GM23338 (cell line): ENCODE measurements at regions not wholly inside any gene's neighbourhood (a gene's known extent, or its start where the extent isn't known, plus 50 kb on each side); places are given as distances from the start of the nearest gene placed in this dataset.

Experiments used
- ATAC-seq: fragments of 200-7000 bp; cut with Tn5 transposase; 3 replicates; pipeline ENCODE4 v1.9.1; 2020
- DNase-seq: peaks from one replicate; pipeline ENCODE4 v3.0.0-alpha.2; 2015; ENCODE audit warnings: low spot score
- H2AFZ ChIP-seq: fragments of 200-600 bp; sonication (generic); 2 replicates; pipeline ENCODE4 v1.8.0; 2016; ENCODE audit warnings: antibody characterized with exemption, mild to moderate bottlenecking, moderate library complexity
- H3F3A ChIP-seq: fragments of 200-600 bp; sonication (generic); replicated peaks from 2 replicates; pipeline ENCODE4 v1.8.0; 2017; ENCODE audit warnings: antibody characterized with exemption, mixed run types, low read depth
- H3K27ac ChIP-seq: fragments of 200-600 bp; sonication (generic); 2 replicates; pipeline ENCODE4 v1.6.1; 2016; ENCODE audit warnings: low read depth
- H3K27me3 ChIP-seq: fragments of 200-600 bp; sonication (generic); 2 replicates; pipeline ENCODE4 v1.8.0; 2016; ENCODE audit warnings: mild to moderate bottlenecking, mixed run types, moderate library complexity; ENCODE audit not compliant: insufficient read depth
- H3K36me3 ChIP-seq: fragments of 200-600 bp; sonication (generic); 2 replicates; pipeline ENCODE4 v1.8.0; 2016; ENCODE audit warnings: mild to moderate bottlenecking; ENCODE audit not compliant: insufficient read depth
- H3K4me1 ChIP-seq: fragments of 200-600 bp; sonication (generic); 2 replicates; pipeline ENCODE4 v1.8.0; 2016; ENCODE audit warnings: mild to moderate bottlenecking, moderate library complexity; ENCODE audit not compliant: insufficient read depth
- H3K4me2 ChIP-seq: fragments of 200-600 bp; sonication (generic); 2 replicates; pipeline ENCODE4 v1.7.1; 2017; ENCODE audit warnings: mixed run types
- H3K4me3 ChIP-seq: fragments of 200-600 bp; sonication (generic); 2 replicates; pipeline ENCODE4 v1.6.1; 2016; ENCODE audit warnings: mixed run types
- H3K79me2 ChIP-seq: fragments of 200-600 bp; sonication (generic); replicated peaks from 2 replicates; pipeline ENCODE4 v1.8.0; 2017; ENCODE audit warnings: mild to moderate bottlenecking; ENCODE audit not compliant: insufficient read depth
- H3K9me2 ChIP-seq: fragments of 200-600 bp; sonication (generic); 2 replicates; pipeline ENCODE4 v1.8.0; 2017; ENCODE audit not compliant: insufficient read depth
- H4K20me1 ChIP-seq: fragments of 200-600 bp; sonication (generic); replicated peaks from 2 replicates; pipeline ENCODE4 v1.8.0; 2017; ENCODE audit warnings: mild to moderate bottlenecking; ENCODE audit not compliant: insufficient read depth
- H3K27ac Mint-ChIP-seq: 2 replicates; pipeline ENCODE4 v1.8.0; 2020; ENCODE audit warnings: inconsistent platforms, mild to moderate bottlenecking, moderate library complexity, mixed read lengths
- H3K27me3 Mint-ChIP-seq: 3 replicates; pipeline ENCODE4 v1.8.0; 2022; ENCODE audit warnings: low read depth, mild to moderate bottlenecking, moderate library complexity, mixed read lengths, inconsistent platforms; ENCODE audit not compliant: insufficient read depth, poor library complexity
- H3K36me3 Mint-ChIP-seq: 3 replicates; pipeline ENCODE4 v1.8.0; 2021; ENCODE audit warnings: low read depth, mild to moderate bottlenecking, inconsistent platforms, moderate library complexity, mixed read lengths
- H3K4me1 Mint-ChIP-seq: 3 replicates; pipeline ENCODE4 v1.8.0; 2020; ENCODE audit warnings: mild to moderate bottlenecking, inconsistent platforms, mixed read lengths
- H3K4me3 Mint-ChIP-seq: 3 replicates; pipeline ENCODE4 v1.8.0; 2021; ENCODE audit warnings: moderate library complexity, mild to moderate bottlenecking, inconsistent platforms, mixed read lengths
- H3K9me3 Mint-ChIP-seq: 3 replicates; pipeline ENCODE4 v1.8.0; 2020; ENCODE audit warnings: moderate library complexity, mild to moderate bottlenecking, inconsistent platforms, mixed read lengths
- CREB1 ChIP-seq: fragments of 250-450 bp; sonication (Bioruptor Pico); IDR thresholded peaks from 2 replicates; pipeline ENCODE4 v1.5.0; 2020; ENCODE audit warnings: low read depth, mild to moderate bottlenecking, moderate library complexity
- EZH2 ChIP-seq: fragments of 200-600 bp; sonication (generic); IDR thresholded peaks from one replicate; pipeline ENCODE4 v1.8.0; 2017; ENCODE audit warnings: antibody characterized with exemption, mild to moderate bottlenecking, low read depth; ENCODE audit not compliant: unreplicated experiment
- EZH2phosphoT487 ChIP-seq: fragments of 200-600 bp; sonication (generic); IDR thresholded peaks from one replicate; pipeline ENCODE4 v1.8.1; 2018; ENCODE audit warnings: antibody characterized with exemption; ENCODE audit not compliant: unreplicated experiment
- JUNB ChIP-seq: IDR thresholded peaks from one replicate; pipeline ENCODE4 v1.6.1; 2016; ENCODE audit warnings: antibody characterized with exemption; ENCODE audit not compliant: unreplicated experiment
- NANOG ChIP-seq: IDR thresholded peaks from 2 replicates; pipeline ENCODE4 v1.6.1; 2016; ENCODE audit warnings: antibody characterized with exemption, borderline replicate concordance
- POLR2AphosphoS5 ChIP-seq: IDR thresholded peaks from 2 replicates; pipeline ENCODE4 v1.6.1; 2016; ENCODE audit warnings: antibody characterized with exemption, low read depth
- STAT1 ChIP-seq: IDR thresholded peaks from one replicate; pipeline ENCODE4 v1.6.1; 2016; ENCODE audit warnings: antibody characterized with exemption; ENCODE audit not compliant: unreplicated experiment
- ZNF114 ChIP-seq: fragments of 250-450 bp; sonication (Bioruptor Pico); IDR thresholded peaks from 2 replicates; pipeline ENCODE4 v1.5.0; 2020; ENCODE audit warnings: mild to moderate bottlenecking, moderate library complexity
- ZNF331 ChIP-seq: fragments of 250-450 bp; sonication (Bioruptor Pico); IDR thresholded peaks from 2 replicates; pipeline ENCODE4 v1.5.0; 2020; ENCODE audit warnings: low read depth, mild to moderate bottlenecking, moderate library complexity
- TF ChIP-seq, protein P1 (sequence below): IDR thresholded peaks from one replicate; pipeline ENCODE4 v1.6.1; 2018; ENCODE audit warnings: antibody characterized with exemption; ENCODE audit not compliant: unreplicated experiment
- TF ChIP-seq, protein P2 (sequence below): IDR thresholded peaks from 2 replicates; pipeline ENCODE4 v1.6.1; 2016; ENCODE audit warnings: antibody characterized with exemption
- TF ChIP-seq, protein P3 (sequence below): fragments of 250-450 bp; sonication (Bioruptor Pico); IDR thresholded peaks from 2 replicates; pipeline ENCODE4 v1.5.0; 2020; ENCODE audit warnings: mild to moderate bottlenecking, moderate library complexity

DNA sequence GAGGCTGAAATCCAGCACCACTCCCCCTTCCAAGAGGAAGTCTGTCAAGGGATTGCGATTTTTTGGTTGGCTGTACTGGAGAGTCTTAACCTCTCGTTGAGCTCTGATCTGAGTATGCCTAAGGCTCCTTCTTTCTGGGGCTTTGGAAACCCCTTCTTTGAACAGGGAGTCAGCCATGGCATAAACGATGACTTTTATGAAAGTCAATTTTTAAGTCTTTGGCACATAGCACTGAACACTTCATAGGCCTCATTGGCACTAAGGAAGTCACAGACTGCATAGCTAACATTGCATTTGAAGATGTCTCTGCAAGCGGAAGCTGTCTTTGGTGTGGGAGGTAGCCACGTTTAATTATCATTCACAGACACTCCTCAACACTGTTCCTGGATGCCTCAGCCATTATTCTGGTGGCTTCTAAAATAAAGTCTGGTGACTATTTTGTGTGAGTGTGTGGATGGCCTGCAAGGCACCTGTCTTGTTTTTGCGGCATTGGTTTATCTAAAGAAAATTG, 148.2 kb upstream of the NCK2 start (continued):
- no peak for TF ChIP-seq POLR2AphosphoS5
- no peak for TF ChIP-seq ZNF331 (CRISPR knock-in tag)
- TF ChIP-seq, protein P1, sequence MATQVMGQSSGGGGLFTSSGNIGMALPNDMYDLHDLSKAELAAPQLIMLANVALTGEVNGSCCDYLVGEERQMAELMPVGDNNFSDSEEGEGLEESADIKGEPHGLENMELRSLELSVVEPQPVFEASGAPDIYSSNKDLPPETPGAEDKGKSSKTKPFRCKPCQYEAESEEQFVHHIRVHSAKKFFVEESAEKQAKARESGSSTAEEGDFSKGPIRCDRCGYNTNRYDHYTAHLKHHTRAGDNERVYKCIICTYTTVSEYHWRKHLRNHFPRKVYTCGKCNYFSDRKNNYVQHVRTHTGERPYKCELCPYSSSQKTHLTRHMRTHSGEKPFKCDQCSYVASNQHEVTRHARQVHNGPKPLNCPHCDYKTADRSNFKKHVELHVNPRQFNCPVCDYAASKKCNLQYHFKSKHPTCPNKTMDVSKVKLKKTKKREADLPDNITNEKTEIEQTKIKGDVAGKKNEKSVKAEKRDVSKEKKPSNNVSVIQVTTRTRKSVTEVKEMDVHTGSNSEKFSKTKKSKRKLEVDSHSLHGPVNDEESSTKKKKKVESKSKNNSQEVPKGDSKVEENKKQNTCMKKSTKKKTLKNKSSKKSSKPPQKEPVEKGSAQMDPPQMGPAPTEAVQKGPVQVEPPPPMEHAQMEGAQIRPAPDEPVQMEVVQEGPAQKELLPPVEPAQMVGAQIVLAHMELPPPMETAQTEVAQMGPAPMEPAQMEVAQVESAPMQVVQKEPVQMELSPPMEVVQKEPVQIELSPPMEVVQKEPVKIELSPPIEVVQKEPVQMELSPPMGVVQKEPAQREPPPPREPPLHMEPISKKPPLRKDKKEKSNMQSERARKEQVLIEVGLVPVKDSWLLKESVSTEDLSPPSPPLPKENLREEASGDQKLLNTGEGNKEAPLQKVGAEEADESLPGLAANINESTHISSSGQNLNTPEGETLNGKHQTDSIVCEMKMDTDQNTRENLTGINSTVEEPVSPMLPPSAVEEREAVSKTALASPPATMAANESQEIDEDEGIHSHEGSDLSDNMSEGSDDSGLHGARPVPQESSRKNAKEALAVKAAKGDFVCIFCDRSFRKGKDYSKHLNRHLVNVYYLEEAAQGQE: no peak
- no peak for TF ChIP-seq JUNB
- TF ChIP-seq, protein P2, sequence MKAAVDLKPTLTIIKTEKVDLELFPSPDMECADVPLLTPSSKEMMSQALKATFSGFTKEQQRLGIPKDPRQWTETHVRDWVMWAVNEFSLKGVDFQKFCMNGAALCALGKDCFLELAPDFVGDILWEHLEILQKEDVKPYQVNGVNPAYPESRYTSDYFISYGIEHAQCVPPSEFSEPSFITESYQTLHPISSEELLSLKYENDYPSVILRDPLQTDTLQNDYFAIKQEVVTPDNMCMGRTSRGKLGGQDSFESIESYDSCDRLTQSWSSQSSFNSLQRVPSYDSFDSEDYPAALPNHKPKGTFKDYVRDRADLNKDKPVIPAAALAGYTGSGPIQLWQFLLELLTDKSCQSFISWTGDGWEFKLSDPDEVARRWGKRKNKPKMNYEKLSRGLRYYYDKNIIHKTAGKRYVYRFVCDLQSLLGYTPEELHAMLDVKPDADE: no peak
- no peak for TF ChIP-seq NANOG
- TF ChIP-seq ZNF114: no peak
- no peak for TF ChIP-seq EZH2phosphoT487
- no peak for TF ChIP-seq CREB1
- TF ChIP-seq EZH2: no peak

DNA sequence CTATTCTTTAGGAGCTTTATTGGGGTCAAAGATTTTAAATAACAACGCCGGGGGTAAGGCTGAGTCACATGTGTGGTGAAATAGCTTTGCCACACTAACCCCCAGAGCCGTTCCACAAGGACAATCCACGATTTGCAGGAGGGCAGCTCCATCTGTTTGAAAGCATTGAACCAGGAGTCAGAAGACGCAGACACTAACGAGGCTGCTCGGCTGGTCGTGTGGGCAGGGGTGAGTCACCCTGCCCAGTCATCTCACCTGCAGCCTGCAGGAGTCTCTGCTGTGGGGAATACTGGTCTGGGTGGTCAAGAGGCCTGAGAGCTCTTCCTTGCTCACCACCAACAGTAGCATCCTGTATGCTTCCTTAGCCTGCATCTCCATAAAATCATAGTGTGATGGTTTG, 149.2 kb upstream of the NCK2 start:
- no peaks in the 10 kb centered on the region; the same call in 1 of the 2 replicates for H4K20me1 ChIP-seq
- no peak overlapping the region for H2AFZ ChIP-seq
- H3K4me1 ChIP-seq: 0 out of 2 replicates have a peak, but pooled peaks cover 4% of the 10 kb centered on the region
- no peaks in the 10 kb centered on the region for H3K36me3 ChIP-seq
- no peak overlapping the region for H3K27ac ChIP-seq
- no peak for DNase-seq
- Mint-ChIP-seq H3K4me3 (no peak overlapping the region), H3K27me3 (peaks cover 1% of the 10 kb centered on the region), H3K36me3 (no peaks in the 10 kb centered on the region; the same call in 2 of the 3 replicates), H3K27ac (no peak overlapping the region), H3K9me3 (peaks cover 1% of the 10 kb centered on the region; the same call in 2 of the 3 replicates), H3K4me1 (peaks cover 20% of the 10 kb centered on the region)
- no peak overlapping the region for H3K4me3 ChIP-seq
- H3F3A ChIP-seq: no peaks in the 10 kb centered on the region
- H3K27me3 ChIP-seq: no peaks in the 10 kb centered on the region
- H3K4me2 ChIP-seq: no peak overlapping the region
- no peaks in the 10 kb centered on the region for H3K79me2 ChIP-seq
- peak; percentile 57 for ATAC-seq
- no peaks in the 10 kb centered on the region for H3K9me2 ChIP-seq
- TF ChIP-seq POLR2AphosphoS5: no peak
- no peak for TF ChIP-seq CREB1
- TF ChIP-seq ZNF114: no peak
- no peak for TF ChIP-seq STAT1
- TF ChIP-seq, protein P3, sequence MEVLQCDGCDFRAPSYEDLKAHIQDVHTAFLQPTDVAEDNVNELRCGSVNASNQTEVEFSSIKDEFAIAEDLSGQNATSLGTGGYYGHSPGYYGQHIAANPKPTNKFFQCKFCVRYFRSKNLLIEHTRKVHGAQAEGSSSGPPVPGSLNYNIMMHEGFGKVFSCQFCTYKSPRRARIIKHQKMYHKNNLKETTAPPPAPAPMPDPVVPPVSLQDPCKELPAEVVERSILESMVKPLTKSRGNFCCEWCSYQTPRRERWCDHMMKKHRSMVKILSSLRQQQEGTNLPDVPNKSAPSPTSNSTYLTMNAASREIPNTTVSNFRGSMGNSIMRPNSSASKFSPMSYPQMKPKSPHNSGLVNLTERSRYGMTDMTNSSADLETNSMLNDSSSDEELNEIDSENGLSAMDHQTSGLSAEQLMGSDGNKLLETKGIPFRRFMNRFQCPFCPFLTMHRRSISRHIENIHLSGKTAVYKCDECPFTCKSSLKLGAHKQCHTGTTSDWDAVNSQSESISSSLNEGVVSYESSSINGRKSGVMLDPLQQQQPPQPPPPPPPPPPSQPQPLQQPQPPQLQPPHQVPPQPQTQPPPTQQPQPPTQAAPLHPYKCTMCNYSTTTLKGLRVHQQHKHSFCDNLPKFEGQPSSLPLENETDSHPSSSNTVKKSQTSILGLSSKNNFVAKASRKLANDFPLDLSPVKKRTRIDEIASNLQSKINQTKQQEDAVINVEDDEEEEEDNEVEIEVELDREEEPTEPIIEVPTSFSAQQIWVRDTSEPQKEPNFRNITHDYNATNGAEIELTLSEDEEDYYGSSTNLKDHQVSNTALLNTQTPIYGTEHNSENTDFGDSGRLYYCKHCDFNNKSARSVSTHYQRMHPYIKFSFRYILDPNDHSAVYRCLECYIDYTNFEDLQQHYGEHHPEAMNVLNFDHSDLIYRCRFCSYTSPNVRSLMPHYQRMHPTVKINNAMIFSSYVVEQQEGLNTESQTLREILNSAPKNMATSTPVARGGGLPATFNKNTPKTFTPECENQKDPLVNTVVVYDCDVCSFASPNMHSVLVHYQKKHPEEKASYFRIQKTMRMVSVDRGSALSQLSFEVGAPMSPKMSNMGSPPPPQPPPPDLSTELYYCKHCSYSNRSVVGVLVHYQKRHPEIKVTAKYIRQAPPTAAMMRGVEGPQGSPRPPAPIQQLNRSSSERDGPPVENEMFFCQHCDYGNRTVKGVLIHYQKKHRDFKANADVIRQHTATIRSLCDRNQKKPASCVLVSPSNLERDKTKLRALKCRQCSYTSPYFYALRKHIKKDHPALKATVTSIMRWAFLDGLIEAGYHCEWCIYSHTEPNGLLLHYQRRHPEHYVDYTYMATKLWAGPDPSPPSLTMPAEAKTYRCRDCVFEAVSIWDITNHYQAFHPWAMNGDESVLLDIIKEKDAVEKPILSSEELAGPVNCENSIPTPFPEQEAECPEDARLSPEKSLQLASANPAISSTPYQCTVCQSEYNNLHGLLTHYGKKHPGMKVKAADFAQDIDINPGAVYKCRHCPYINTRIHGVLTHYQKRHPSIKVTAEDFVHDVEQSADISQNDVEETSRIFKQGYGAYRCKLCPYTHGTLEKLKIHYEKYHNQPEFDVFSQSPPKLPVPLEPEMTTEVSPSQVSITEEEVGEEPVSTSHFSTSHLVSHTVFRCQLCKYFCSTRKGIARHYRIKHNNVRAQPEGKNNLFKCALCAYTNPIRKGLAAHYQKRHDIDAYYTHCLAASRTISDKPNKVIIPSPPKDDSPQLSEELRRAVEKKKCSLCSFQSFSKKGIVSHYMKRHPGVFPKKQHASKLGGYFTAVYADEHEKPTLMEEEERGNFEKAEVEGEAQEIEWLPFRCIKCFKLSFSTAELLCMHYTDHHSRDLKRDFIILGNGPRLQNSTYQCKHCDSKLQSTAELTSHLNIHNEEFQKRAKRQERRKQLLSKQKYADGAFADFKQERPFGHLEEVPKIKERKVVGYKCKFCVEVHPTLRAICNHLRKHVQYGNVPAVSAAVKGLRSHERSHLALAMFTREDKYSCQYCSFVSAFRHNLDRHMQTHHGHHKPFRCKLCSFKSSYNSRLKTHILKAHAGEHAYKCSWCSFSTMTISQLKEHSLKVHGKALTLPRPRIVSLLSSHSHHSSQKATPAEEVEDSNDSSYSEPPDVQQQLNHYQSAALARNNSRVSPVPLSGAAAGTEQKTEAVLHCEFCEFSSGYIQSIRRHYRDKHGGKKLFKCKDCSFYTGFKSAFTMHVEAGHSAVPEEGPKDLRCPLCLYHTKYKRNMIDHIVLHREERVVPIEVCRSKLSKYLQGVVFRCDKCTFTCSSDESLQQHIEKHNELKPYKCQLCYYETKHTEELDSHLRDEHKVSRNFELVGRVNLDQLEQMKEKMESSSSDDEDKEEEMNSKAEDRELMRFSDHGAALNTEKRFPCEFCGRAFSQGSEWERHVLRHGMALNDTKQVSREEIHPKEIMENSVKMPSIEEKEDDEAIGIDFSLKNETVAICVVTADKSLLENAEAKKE (CRISPR knock-in tag): no peak
- TF ChIP-seq EZH2: no peak
- no peak for TF ChIP-seq JUNB
- TF ChIP-seq, protein P2: no peak
